GM18498 (cell line): ENCODE measurements at regions not wholly inside any gene's neighbourhood (a gene's known extent, or its start where the extent isn't known, plus 50 kb on each side); places are given as distances from the start of the nearest gene placed in this dataset.

Experiments
- ATAC-seq: cut with Tn5 transposase; IDR thresholded peaks from one replicate; pipeline ENCODE4 v1.9.1; 2021; ENCODE audit warnings: mild to moderate bottlenecking, moderate library complexity; ENCODE audit not compliant: unreplicated experiment

- ATAC-seq, result no peak
Observed at GRCh38 chr5:100479079-100479688, 56.0 kb upstream of the FAM174A start.

- ATAC-seq, result no peak
Observed at GRCh38 chr5:100472091-100472490, 63.1 kb upstream of the FAM174A start.

GRCh38 chr5:100469767-100470166 is 65.4 kb upstream of the FAM174A start:
- peak; percentile 88 for ATAC-seq

- no peak for ATAC-seq
Observed at GRCh38 chr5:100464418-100464817, 70.8 kb upstream of the FAM174A start.

- peak; percentile 51 for ATAC-seq
Observed at GRCh38 chr5:100456615-100457014, 78.6 kb upstream of the FAM174A start.

GRCh38 chr5:100452126-100452525 is 83.0 kb upstream of the FAM174A start:
- no peak for ATAC-seq

DNA sequence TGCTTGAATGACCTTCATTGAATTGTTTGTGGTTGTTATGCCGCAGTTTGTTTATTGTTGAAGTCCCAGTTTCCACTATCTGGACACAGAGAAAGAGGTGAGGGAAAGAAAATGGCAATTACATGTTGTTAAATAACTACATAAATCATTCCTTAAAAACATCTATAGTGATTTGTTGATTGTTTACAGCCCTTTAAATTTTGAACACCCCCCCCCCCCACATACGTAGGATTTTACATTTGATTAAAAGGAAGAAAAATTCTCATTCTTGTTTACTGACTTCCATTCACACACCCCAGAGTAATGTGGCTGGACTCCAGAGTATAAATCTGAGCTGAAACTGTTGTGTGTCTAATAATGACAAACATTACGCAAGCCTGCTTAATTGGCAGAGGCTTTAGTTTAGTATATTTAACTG is 87.1 kb upstream of the FAM174A start:
- no peak for ATAC-seq

GRCh38 chr5:100446879-100447430 is 88.2 kb upstream of the FAM174A start:
- ATAC-seq, result no peak

DNA sequence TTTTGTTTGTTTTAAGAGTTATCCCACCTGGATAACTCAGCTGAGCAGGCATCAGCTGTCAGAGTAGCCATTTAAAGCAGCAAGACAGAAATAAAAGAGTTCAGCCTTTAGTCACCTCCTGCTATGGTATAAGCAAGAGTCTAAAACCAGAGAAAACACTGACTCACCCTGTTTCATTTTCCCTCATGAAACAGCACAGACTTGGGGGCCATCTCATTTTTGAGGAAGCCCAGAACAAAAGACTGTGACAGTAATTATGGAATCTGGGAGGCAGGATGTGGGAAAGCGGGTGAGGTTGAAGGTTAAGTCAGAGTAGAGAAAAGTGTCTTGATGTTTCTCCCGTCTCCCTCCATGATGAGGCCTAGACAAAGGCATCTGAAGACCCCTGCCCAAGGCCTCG is 90.2 kb upstream of the FAM174A start:
- no peak for ATAC-seq

- ATAC-seq, result no peak
Observed at GRCh38 chr5:100434815-100435214, 100.4 kb upstream of the FAM174A start.

DNA sequence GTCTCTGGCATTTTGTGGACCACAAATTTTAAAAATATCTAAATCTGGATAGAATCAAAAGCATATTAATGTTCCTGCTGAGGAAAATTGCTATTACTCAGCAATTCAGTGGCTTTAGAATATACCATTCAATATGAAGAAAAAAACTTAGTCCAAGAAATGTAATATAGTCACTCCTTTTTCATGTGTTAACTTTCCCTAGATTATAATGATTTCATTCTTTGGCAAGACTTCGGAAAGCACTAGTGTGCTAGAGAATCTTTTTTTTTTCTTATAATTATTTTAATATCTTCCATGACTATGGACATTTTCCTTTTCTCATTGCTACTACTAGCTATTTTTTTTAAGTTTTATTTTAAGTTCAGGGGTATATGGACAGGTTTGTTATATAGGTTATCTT is 102.4 kb upstream of the FAM174A start:
- ATAC-seq, result no peak

DNA sequence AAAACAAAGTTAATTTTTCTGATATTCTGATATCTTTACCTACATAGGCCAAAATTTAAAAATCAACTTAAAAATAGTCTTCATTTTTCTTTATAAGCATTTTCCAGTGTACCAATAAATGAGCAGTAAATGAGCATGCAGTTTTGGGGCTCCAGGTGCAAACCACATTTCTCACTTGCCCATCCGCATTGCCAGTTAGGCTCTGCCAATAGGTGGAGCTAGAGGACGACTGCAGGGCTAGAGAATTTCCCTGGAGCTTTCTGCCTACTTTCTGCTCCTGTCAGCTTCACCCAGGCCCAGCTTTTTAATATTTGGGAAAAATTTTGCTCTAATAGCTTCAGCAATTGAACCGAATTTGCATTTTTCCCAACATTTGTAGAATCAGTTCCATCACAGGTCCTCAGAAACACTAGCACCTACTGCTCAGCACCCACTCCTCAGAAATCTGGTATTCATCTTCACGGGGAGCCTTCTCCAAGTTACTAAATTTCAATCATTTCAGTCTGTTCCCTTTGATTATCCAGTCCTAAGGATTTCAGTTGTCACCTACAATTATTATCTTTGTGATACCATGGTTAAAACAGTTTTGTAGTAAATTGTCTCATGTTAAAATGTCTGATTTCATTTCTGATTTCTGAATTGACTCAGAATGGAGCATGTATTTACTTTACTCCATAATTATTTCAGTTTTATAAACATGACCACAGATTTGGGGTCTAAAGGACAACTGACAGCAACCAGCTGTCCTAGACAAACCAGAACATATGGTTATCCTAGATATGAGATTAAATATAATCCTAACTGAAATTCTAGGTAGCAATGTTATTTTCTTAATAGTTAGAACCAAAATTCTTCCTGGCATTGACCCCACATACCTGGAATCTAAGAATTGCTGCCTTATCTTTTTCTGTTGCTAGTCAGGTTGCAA is 104.6 kb upstream of the FAM174A start:
- ATAC-seq, result peak; percentile 89

DNA sequence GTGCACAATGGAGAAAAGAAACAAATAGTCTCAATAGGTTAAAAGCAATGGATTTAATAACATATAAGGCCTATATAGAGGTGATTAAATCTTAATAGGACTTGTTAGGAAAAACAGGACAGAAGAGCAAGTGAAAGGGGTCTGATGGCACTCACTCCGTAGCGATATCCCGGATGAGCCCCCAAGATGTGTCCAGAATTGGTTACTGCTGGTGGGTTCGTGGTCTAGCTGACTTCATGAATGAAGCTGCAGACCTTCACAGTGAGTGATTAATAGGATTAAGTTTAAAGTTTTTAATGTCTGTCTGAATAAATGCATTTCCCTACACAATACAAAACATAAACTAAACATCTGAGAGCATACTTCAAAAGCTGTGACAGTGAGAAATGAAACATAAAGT is 110.4 kb upstream of the FAM174A start:
- no peak for ATAC-seq

- ATAC-seq, result no peak
Observed at GRCh38 chr5:100424017-100424416, 111.2 kb upstream of the FAM174A start.

DNA sequence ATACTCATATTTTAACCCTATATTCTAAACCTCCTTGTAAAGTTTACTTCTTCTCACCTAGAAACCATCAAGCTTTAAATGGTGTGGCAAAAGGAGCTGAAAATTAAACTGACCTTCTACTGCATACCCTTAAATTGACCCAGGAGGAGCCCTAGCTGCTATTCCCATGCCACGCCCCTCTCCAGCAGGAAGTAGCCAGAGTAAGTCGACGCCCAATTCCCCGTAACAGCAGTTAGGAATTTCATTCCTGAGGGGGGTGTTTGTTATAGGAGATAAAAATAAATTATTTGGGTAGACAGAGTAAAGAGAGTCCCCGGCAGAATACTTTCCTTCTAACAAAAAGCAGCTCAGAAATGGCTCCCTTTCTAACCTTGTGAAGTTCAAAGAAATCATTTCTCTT is 111.8 kb upstream of the FAM174A start:
- no peak for ATAC-seq

GRCh38 chr5:100421360-100421759 is 113.8 kb upstream of the FAM174A start:
- no peak for ATAC-seq

GRCh38 chr5:100418231-100418630 is 116.9 kb upstream of the FAM174A start:
- no peak for ATAC-seq

- ATAC-seq, result no peak
Observed at GRCh38 chr5:100409660-100410151, 125.5 kb upstream of the FAM174A start.

DNA sequence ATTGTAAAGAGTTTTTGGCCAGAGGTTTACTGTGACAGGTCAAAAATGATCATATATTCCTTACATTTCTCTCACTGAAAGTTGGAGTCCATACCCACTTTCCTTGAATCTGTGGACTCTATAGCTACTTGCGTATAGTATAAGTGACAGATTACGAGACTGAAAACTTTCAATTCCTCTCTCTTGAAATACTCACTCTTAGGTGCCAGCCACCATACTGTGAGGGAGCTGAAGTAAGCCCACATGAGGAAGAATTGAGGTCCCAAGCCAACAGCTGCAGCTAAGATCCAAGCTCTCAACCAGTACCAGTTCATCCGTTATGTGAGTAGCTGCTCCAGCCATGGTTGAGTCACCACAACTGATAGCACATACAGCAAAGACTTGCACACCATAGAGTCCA is 128.1 kb upstream of the FAM174A start:
- ATAC-seq, result no peak

- no peak for ATAC-seq
Observed at GRCh38 chr5:100406640-100407039, 128.5 kb upstream of the FAM174A start.

- ATAC-seq, result no peak
Observed at GRCh38 chr5:100402071-100402470, 133.1 kb upstream of the FAM174A start.

GRCh38 chr5:100401149-100401548 is 134.0 kb upstream of the FAM174A start:
- no peak for ATAC-seq
